ENCODE measurements at regions not wholly inside any gene's neighbourhood (a gene's known extent, or its start where the extent isn't known, plus 50 kb on each side); places are given as distances from the start of the nearest gene placed in this dataset.

- H3K36me3 Mint-ChIP-seq (ENCODE audit: low read depth), result no peaks in the 10 kb centered on the region
- no peak for DNase-seq
- H3K4me3 Mint-ChIP-seq, result no peak overlapping the region
- H3K9me3 Mint-ChIP-seq, result no peaks in the 10 kb centered on the region
- H3K27me3 Mint-ChIP-seq (ENCODE audit: low read depth, poor library complexity), result peaks cover 8% of the 10 kb centered on the region
- no peak overlapping the region for H3K27ac Mint-ChIP-seq
- H3K4me1 Mint-ChIP-seq, result peaks cover 14% of the 10 kb centered on the region
- TF ChIP-seq CTCF (IDR thresholded peaks at IDR 0.05), result no peak
These were observed 94.2 kb upstream of the MAP4K3 start for GRCh38 chr2:39531220-39531777.

- Mint-ChIP-seq H3K36me3 (ENCODE audit: low read depth) (no peaks in the 10 kb centered on the region), H3K9me3 (no peaks in the 10 kb centered on the region), H3K27ac (no peak overlapping the region), H3K4me1 (peaks cover 14% of the 10 kb centered on the region), H3K4me3 (no peak overlapping the region), H3K27me3 (ENCODE audit: low read depth, poor library complexity) (peaks cover 8% of the 10 kb centered on the region)
- TF ChIP-seq CTCF (IDR thresholded peaks at IDR 0.05), result no peak
- no peak for DNase-seq
These were observed 95.8 kb upstream of the MAP4K3 start for GRCh38 chr2:39532933-39533332.

GRCh38 chr2:39534095-39534711, 97.1 kb upstream of the MAP4K3 start:
- peaks cover 14% of the 10 kb centered on the region for H3K4me1 Mint-ChIP-seq

GRCh38 chr2:39535636-39536185, 98.6 kb upstream of the MAP4K3 start:
- Mint-ChIP-seq H3K36me3 (ENCODE audit: low read depth) (no peaks in the 10 kb centered on the region), H3K4me3 (no peak overlapping the region), H3K9me3 (no peaks in the 10 kb centered on the region), H3K27ac (no peak overlapping the region), H3K27me3 (ENCODE audit: low read depth, poor library complexity) (peaks cover 8% of the 10 kb centered on the region), H3K4me1 (peaks cover 14% of the 10 kb centered on the region)
- no peak for TF ChIP-seq CTCF (IDR thresholded peaks at IDR 0.05)
- DNase-seq, result no peak

More at GRCh38 chr2:39534095-39534711, 97.1 kb upstream of the MAP4K3 start:
- Mint-ChIP-seq H3K27me3 (ENCODE audit: low read depth, poor library complexity) (peaks cover 8% of the 10 kb centered on the region), H3K36me3 (ENCODE audit: low read depth) (no peaks in the 10 kb centered on the region), H3K4me3 (no peak overlapping the region), H3K27ac (no peak overlapping the region), H3K9me3 (no peaks in the 10 kb centered on the region)
- no peak for DNase-seq
- TF ChIP-seq CTCF (IDR thresholded peaks at IDR 0.05), result no peak

GRCh38 chr2:39537150-39537549, 100.1 kb upstream of the MAP4K3 start:
- no peak for TF ChIP-seq CTCF (IDR thresholded peaks at IDR 0.05)
- H3K4me1 Mint-ChIP-seq, result peaks cover 14% of the 10 kb centered on the region
- no peak for DNase-seq
- no peak overlapping the region for H3K4me3 Mint-ChIP-seq
- H3K36me3 Mint-ChIP-seq (ENCODE audit: low read depth), result no peaks in the 10 kb centered on the region
- peaks cover 8% of the 10 kb centered on the region for H3K27me3 Mint-ChIP-seq (ENCODE audit: low read depth, poor library complexity)
- no peaks in the 10 kb centered on the region for H3K9me3 Mint-ChIP-seq
- H3K27ac Mint-ChIP-seq, result no peak overlapping the region

- TF ChIP-seq CTCF (IDR thresholded peaks at IDR 0.05), result no peak
- Mint-ChIP-seq H3K4me3 (no peak overlapping the region), H3K4me1 (peaks cover 14% of the 10 kb centered on the region), H3K27ac (no peak overlapping the region), H3K27me3 (ENCODE audit: low read depth, poor library complexity) (no peaks in the 10 kb centered on the region), H3K36me3 (ENCODE audit: low read depth) (no peaks in the 10 kb centered on the region), H3K9me3 (no peaks in the 10 kb centered on the region)
- DNase-seq, result no peak
These were observed 101.6 kb upstream of the MAP4K3 start for GRCh38 chr2:39538718-39539117.

All from nephron progenitor cell (in vitro differentiated cells).